Effector memory CD8-positive, alpha-beta T cell (primary cell): ENCODE measurements at regions not wholly inside any gene's neighbourhood (a gene's known extent, or its start where the extent isn't known, plus 50 kb on each side); places are given as distances from the start of the nearest gene placed in this dataset.

ENCODE experiments used
- ATAC-seq: fragments of 150-1000 bp; cut with Tn5 transposase; replicated peaks from 2 replicates; pipeline ENCODE4 v1.10.0; 2021; ENCODE audit warnings: mild to moderate bottlenecking, moderate library complexity
- DNase-seq, 3 experiments: peaks; one replicate each; pipeline ENCODE4 v3.0.0; 2021
- H3K27ac Mint-ChIP-seq, 2 donors: one replicate each; pipeline ENCODE4 v1.8.0; 2022; ENCODE audit warnings: mild to moderate bottlenecking in 2 of 2, mixed read lengths in 2 of 2, moderate library complexity in 2 of 2
- H3K27me3 Mint-ChIP-seq, 2 donors: one replicate each; pipeline ENCODE4 v1.8.0; 2022; ENCODE audit warnings: mixed read lengths in 2 of 2
- H3K36me3 Mint-ChIP-seq: one replicate; pipeline ENCODE4 v1.8.0; 2022; ENCODE audit warnings: mild to moderate bottlenecking, moderate library complexity, mixed read lengths; ENCODE audit not compliant: insufficient read depth
- H3K4me1 Mint-ChIP-seq, 2 donors: one replicate each; pipeline ENCODE4 v1.8.0; 2022; ENCODE audit warnings: low read depth in 2 of 2, mixed read lengths in 2 of 2
- H3K4me3 Mint-ChIP-seq, 2 donors: one replicate each; pipeline ENCODE4 v1.8.0; 2022; ENCODE audit warnings: mild to moderate bottlenecking in 2 of 2, mixed read lengths in 2 of 2, moderate library complexity in 2 of 2
- H3K9me3 Mint-ChIP-seq, 2 donors: one replicate each; pipeline ENCODE4 v1.8.0; 2022; ENCODE audit warnings: mixed read lengths in 2 of 2

DNA sequence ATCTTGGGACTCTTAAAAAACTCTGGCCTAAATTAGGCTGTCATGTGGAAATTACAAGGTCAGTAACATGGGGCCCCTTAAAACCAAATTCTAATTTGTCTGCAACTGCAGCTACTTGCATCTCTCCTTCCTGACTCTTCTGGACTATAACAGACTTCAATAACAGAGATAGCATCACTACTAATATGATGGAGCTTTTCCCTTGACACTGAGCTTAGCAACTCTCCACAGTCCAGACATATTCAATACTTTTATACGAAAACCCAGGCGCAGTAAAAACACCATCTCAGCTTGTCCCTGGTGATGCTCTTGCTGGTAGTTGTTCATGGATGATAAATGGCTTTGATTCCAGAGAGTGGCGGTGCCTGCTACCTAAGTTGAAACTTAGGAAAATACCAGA lies 850.4 kb downstream of the STIM2 start:
- no peak for ATAC-seq
- H3K9me3 Mint-ChIP-seq = peaks cover 0 to 4% of the 10 kb centered on the region in 2 donors

DNA sequence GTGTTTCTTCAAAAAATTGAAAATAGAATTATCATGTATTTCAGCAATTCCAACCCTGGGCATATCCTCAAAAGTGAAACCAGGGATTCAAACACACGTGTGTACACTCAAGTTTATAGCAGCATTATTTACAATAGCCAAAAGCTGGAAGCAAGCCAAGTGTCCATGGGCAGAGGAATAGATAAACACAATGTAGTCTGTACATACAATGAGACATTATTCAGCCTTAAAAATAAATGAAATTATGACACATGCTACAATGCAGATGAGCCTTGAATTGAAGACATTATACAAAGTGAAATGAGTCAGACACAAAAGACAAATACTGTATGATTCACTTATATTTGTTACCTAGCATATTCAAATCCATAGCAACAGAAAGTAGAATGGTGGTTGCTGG lies 853.4 kb downstream of the STIM2 start:
- Mint-ChIP-seq H3K27me3 (no peaks in the 10 kb centered on the region), H3K4me3 (no peak overlapping the region), H3K27ac (no peak overlapping the region), H3K36me3 (no peaks in the 10 kb centered on the region), H3K4me1 (no peaks in the 10 kb centered on the region), H3K9me3 (peaks cover 2 to 4% of the 10 kb centered on the region in 2 donors)
- ATAC-seq (no peak), DNase-seq (no peak)

More for the DNA sequence above, 850.4 kb downstream of the STIM2 start:
- DNase-seq = no peak
- Mint-ChIP-seq H3K27me3 (no peaks in the 10 kb centered on the region), H3K36me3 (no peaks in the 10 kb centered on the region), H3K27ac (no peak overlapping the region), H3K4me3 (no peak overlapping the region), H3K4me1 (no peaks in the 10 kb centered on the region)

- DNase-seq (no peak), ATAC-seq (no peak)
- Mint-ChIP-seq H3K27me3 (no peaks in the 10 kb centered on the region), H3K4me3 (no peak overlapping the region), H3K4me1 (no peaks in the 10 kb centered on the region), H3K9me3 (peaks cover 8 to 13% of the 10 kb centered on the region in 2 donors), H3K27ac (no peak overlapping the region), H3K36me3 (no peaks in the 10 kb centered on the region)
Observed at GRCh38 chr4:27716693-27717430, 856.2 kb downstream of the STIM2 start.

DNA sequence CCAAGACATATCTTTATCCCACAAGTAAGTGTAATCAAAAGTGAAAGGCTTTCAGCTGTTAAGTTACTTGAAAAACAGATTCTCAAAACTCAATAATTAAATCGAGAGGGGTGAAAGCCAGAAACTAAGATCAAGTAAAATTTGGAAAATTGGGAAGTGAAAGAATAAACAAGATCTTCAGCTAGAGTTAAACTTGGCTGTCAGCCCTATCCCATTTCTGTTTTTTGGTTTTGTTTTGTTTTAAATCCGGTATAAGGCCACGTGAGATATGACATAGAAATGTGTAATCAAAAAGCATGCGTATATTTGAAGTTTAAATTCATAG lies 856.8 kb downstream of the STIM2 start:
- no peak overlapping the region for H3K4me3 Mint-ChIP-seq

DNA sequence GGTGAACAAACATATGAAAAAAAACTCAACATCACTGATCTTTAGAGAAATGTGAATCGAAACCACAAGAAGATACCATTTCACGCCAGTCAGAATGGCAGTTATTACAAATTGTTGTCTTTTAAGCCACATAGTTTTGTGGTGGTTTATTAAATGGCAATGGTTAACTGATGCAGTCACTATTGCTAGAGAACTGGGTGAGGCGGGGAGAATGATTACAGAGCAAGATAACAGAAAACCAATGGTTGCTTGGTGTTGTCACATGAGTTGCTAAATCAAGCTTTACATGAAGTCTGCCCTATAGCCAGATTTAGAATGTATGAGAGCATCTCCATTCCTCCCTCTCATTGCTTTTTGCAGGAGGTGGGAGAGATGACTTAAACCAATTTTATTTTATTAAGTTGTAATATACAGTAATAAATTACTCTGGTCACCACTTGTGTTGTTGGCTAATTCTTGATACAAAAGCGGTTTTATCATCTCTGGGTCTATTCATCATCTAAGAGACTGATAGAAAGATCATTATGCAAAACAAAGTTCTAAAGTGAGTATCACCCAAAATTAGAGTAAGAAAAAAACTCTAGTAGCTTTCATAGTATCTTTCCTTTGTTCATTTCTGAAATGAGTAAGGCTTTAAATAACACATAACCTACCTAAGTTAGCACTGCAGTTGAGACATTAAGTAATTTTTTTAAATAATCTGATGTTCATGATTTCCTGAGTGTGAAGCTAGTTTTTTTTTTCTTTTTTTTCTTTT lies 859.5 kb downstream of the STIM2 start:
- ATAC-seq (no peak), DNase-seq (no peak)
- no peak overlapping the region for H3K4me3 Mint-ChIP-seq
- no peaks in the 10 kb centered on the region for H3K36me3 Mint-ChIP-seq
- H3K27me3 Mint-ChIP-seq = no peaks in the 10 kb centered on the region
- H3K9me3 Mint-ChIP-seq = peaks cover 4 to 13% of the 10 kb centered on the region in 2 donors
- H3K27ac Mint-ChIP-seq = no peak overlapping the region
- no peaks in the 10 kb centered on the region for H3K4me1 Mint-ChIP-seq

More for the DNA sequence above, 856.8 kb downstream of the STIM2 start:
- DNase-seq (no peak), ATAC-seq (no peak)
- Mint-ChIP-seq H3K27ac (no peak overlapping the region), H3K36me3 (no peaks in the 10 kb centered on the region), H3K4me1 (no peaks in the 10 kb centered on the region), H3K27me3 (no peaks in the 10 kb centered on the region), H3K9me3 (peaks cover 8 to 13% of the 10 kb centered on the region in 2 donors)

- Mint-ChIP-seq H3K9me3 (peaks cover 4 to 13% of the 10 kb centered on the region in 2 donors), H3K27me3 (no peaks in the 10 kb centered on the region), H3K36me3 (no peaks in the 10 kb centered on the region), H3K4me3 (no peak overlapping the region), H3K27ac (no peak overlapping the region), H3K4me1 (no peaks in the 10 kb centered on the region)
- ATAC-seq (no peak), DNase-seq (no peak)
Observed at GRCh38 chr4:27721193-27721592, 860.6 kb downstream of the STIM2 start.

DNA sequence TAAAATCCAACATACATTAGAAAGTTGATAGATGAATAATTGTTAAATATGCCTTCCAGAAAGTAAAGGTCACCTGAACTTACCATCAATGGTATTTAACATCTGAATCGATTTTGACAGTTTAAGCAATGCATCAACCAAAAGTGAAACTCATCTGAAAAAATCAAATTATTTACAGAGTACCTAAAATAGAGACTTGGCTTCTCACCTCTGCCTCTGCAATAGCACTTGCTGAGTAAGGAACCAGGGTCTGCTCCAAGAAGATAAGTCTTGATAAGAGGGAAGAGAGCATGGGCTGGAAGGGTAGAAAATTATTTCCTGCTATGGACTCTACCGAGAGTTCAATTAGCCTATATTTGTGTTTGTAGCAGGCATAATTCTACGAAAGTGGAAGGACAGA lies 868.3 kb downstream of the STIM2 start:
- no peaks in the 10 kb centered on the region for H3K27me3 Mint-ChIP-seq
- H3K4me1 Mint-ChIP-seq = no peaks in the 10 kb centered on the region
- peaks cover 0 to 1% of the 10 kb centered on the region in 2 donors for H3K9me3 Mint-ChIP-seq
- H3K4me3 Mint-ChIP-seq = no peak overlapping the region
- ATAC-seq (no peak), DNase-seq (no peak)
- H3K36me3 Mint-ChIP-seq = no peaks in the 10 kb centered on the region
- no peak overlapping the region for H3K27ac Mint-ChIP-seq

DNA sequence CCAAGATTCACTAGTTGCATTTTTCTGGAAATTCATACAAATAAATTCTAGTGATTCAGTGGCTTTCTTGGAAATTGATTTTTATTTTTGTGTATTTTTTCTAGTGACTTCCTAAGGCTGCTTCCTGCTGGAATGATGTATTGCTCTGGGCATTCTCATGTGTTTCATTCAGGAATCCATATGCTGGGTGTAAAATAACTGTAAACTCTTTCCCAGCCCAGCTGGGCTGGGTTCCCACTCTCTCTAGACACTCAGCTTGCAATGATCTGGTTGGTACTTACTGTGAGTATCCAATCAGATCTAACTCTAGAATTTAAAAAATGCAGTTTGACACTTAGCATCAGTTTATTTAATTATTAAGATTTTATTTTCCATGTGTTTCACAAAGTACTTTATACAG lies 882.2 kb downstream of the STIM2 start:
- H3K4me3 Mint-ChIP-seq = no peak overlapping the region

GRCh38 chr4:27759611-27760575 lies 899.3 kb downstream of the STIM2 start:
- Mint-ChIP-seq H3K4me3 (no peak overlapping the region), H3K27me3 (no peaks in the 10 kb centered on the region), H3K9me3 (peaks cover 4 to 6% of the 10 kb centered on the region in 2 donors), H3K27ac (no peak overlapping the region), H3K4me1 (no peaks in the 10 kb centered on the region), H3K36me3 (no peaks in the 10 kb centered on the region)
- DNase-seq (no peak), ATAC-seq (no peak)

More for the DNA sequence above, 882.2 kb downstream of the STIM2 start:
- no peak for ATAC-seq
- Mint-ChIP-seq H3K4me1 (no peaks in the 10 kb centered on the region), H3K9me3 (peaks cover 0 to 10% of the 10 kb centered on the region in 2 donors), H3K27ac (no peak overlapping the region), H3K36me3 (no peaks in the 10 kb centered on the region), H3K27me3 (no peaks in the 10 kb centered on the region)
- DNase-seq = no peak

DNA sequence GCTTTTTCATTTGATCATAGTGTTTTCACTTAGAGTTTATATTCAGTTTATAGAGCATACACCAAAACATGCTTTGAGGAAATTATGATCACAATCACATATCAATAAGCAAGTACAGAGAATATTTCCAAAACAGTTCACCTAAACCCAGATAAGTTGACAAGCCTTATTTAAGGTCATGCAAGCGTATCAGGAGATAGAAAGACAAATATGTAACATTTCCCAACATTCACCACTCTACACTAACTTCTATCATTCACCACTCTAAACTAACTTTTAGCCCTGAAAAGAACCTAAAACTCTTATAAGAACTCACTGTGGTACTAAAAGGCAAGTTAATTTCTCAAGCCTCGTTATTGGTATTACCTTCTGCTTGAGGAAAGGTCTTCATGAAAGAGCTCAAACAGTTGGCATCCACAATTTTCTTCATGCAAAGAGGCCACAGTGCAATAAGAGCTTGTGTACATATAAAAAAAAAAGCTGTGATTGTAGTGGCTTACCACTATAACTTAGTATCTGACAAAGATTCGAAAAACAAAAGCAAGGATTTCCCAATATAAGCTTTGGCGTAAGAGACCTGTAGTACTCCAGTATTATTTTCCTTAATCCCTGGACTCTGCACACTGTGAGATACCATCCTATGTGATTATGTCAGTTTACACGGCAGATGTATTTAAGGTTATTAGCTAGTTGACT lies 903.3 kb downstream of the STIM2 start:
- no peaks in the 10 kb centered on the region for H3K27me3 Mint-ChIP-seq
- H3K4me1 Mint-ChIP-seq = no peaks in the 10 kb centered on the region
- H3K9me3 Mint-ChIP-seq = peaks cover 5 to 13% of the 10 kb centered on the region in 2 donors
- DNase-seq (no peak), ATAC-seq (no peak)
- H3K36me3 Mint-ChIP-seq = no peaks in the 10 kb centered on the region
- no peak overlapping the region for H3K27ac Mint-ChIP-seq
- H3K4me3 Mint-ChIP-seq = no peak overlapping the region

- ATAC-seq = no peak
- Mint-ChIP-seq H3K4me3 (no peak overlapping the region), H3K9me3 (peaks cover 5 to 13% of the 10 kb centered on the region in 2 donors), H3K27me3 (no peaks in the 10 kb centered on the region), H3K36me3 (no peaks in the 10 kb centered on the region), H3K4me1 (no peaks in the 10 kb centered on the region), H3K27ac (no peak overlapping the region)
- DNase-seq = no peak
Observed at GRCh38 chr4:27764526-27764837, 903.8 kb downstream of the STIM2 start.

GRCh38 chr4:27770895-27771294 lies 910.3 kb downstream of the STIM2 start:
- ATAC-seq = no peak
- H3K4me1 Mint-ChIP-seq = no peaks in the 10 kb centered on the region
- H3K27me3 Mint-ChIP-seq = no peaks in the 10 kb centered on the region
- peaks cover 4% of the 10 kb centered on the region for H3K36me3 Mint-ChIP-seq
- H3K4me3 Mint-ChIP-seq = no peak overlapping the region
- DNase-seq = no peak
- no peak overlapping the region for H3K27ac Mint-ChIP-seq
- H3K9me3 Mint-ChIP-seq = peaks cover 0 to 2% of the 10 kb centered on the region in 2 donors

GRCh38 chr4:27775156-27775555 lies 914.5 kb downstream of the STIM2 start:
- DNase-seq (no peak), ATAC-seq (no peak)
- Mint-ChIP-seq H3K9me3 (peaks cover 7% of the 10 kb centered on the region in 2 donors), H3K4me1 (no peaks in the 10 kb centered on the region), H3K27ac (no peak overlapping the region), H3K36me3 (peaks cover 4% of the 10 kb centered on the region), H3K27me3 (no peaks in the 10 kb centered on the region), H3K4me3 (no peak overlapping the region)
